SK-N-SH (cell line): ENCODE measurements at regions not wholly inside any gene's neighbourhood (a gene's known extent, or its start where the extent isn't known, plus 50 kb on each side); places are given as distances from the start of the nearest gene placed in this dataset.

Source experiments
- TAF1 ChIP-seq: IDR thresholded peaks from 2 replicates; pipeline ENCODE4 v1.6.1; 2012; ENCODE audit warnings: low read depth, mild to moderate bottlenecking, low read length, moderate library complexity, borderline replicate concordance
- TF ChIP-seq, protein P1 (sequence below): fragments of 200-600 bp; sonication (generic); IDR thresholded peaks from 2 replicates; pipeline ENCODE4 v1.6.1; 2017; ENCODE audit warnings: antibody characterized with exemption, mild to moderate bottlenecking, moderate library complexity

DNA sequence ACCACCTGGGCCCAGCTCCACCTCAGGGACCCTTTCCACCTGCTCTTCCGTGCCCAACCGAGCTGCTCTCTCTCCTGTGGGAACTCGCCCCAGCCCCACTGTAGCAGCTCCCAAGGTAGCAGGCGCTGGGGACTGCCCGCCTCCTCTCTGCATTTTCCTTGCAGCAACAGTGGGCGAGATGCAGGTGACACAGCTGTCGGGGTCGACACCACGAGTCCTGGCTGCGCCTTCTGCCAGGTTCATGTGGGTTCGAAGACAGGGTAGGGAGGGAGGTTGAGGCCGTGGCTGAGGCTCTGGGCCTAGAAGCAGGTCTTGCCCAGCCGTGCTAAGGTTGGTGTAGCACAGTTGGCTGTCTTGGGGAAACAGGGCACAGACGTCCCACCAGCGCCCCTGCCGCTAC, 245.2 kb upstream of the FSTL5 start:
- TF ChIP-seq, protein P1, sequence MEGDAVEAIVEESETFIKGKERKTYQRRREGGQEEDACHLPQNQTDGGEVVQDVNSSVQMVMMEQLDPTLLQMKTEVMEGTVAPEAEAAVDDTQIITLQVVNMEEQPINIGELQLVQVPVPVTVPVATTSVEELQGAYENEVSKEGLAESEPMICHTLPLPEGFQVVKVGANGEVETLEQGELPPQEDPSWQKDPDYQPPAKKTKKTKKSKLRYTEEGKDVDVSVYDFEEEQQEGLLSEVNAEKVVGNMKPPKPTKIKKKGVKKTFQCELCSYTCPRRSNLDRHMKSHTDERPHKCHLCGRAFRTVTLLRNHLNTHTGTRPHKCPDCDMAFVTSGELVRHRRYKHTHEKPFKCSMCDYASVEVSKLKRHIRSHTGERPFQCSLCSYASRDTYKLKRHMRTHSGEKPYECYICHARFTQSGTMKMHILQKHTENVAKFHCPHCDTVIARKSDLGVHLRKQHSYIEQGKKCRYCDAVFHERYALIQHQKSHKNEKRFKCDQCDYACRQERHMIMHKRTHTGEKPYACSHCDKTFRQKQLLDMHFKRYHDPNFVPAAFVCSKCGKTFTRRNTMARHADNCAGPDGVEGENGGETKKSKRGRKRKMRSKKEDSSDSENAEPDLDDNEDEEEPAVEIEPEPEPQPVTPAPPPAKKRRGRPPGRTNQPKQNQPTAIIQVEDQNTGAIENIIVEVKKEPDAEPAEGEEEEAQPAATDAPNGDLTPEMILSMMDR, result no peak
- TF ChIP-seq TAF1, result no peak
